ENCODE measurements at regions not wholly inside any gene's neighbourhood (a gene's known extent, or its start where the extent isn't known, plus 50 kb on each side); places are given as distances from the start of the nearest gene placed in this dataset.

- H3K9me3 ChIP-seq (ENCODE audit: control insufficient read depth, insufficient read depth, low read length) = no peaks in the 10 kb centered on the region
- 88% methylated on average over 4 of the region's 6 CpGs for WGBS (ENCODE audit: insufficient coverage)
Observed at GRCh38 chr6:165820934-165821333, 157.9 kb upstream of the PDE10A start.

GRCh38 chr6:165820407-165820806 lies 157.4 kb upstream of the PDE10A start:
- Histone ChIP-seq H3K9me3 (ENCODE audit: control insufficient read depth, insufficient read depth, low read length) (no peaks in the 10 kb centered on the region), H3K27me3 (ENCODE audit: control insufficient read depth, insufficient read depth, low read length) (peaks cover 17% of the 10 kb centered on the region), H3K4me3 (ENCODE audit: low read depth, low read length) (no peak overlapping the region), H3K36me3 (ENCODE audit: control insufficient read depth, insufficient read depth, low read length) (no peaks in the 10 kb centered on the region), H3K27ac (ENCODE audit: low read depth, low read length) (no peak overlapping the region), H3K4me1 (ENCODE audit: control insufficient read depth, insufficient read depth, low read length) (peaks cover 8% of the 10 kb centered on the region)
- no peak for DNase-seq (ENCODE audit: low read depth in 4 of 6, low spot score in 6 of 6)
- WGBS (ENCODE audit: insufficient coverage) = 61% methylated on average over 3 of the region's 4 CpGs

More at GRCh38 chr6:165820934-165821333, 157.9 kb upstream of the PDE10A start:
- Histone ChIP-seq H3K27ac (ENCODE audit: low read depth, low read length) (no peak overlapping the region), H3K4me1 (ENCODE audit: control insufficient read depth, insufficient read depth, low read length) (peaks cover 8% of the 10 kb centered on the region), H3K36me3 (ENCODE audit: control insufficient read depth, insufficient read depth, low read length) (no peaks in the 10 kb centered on the region), H3K27me3 (ENCODE audit: control insufficient read depth, insufficient read depth, low read length) (peaks cover 17% of the 10 kb centered on the region), H3K4me3 (ENCODE audit: low read depth, low read length) (no peak overlapping the region)
- no peak for DNase-seq (ENCODE audit: low read depth in 4 of 6, low spot score in 6 of 6)

- 13% methylated on average over 20 of the region's 21 CpGs for WGBS (ENCODE audit: insufficient coverage)
- DNase-seq (ENCODE audit: low read depth in 4 of 6, low spot score in 6 of 6) = peak in 2 of 6 donors; percentile 31 to 38
Observed at GRCh38 chr6:165819394-165819793, 156.4 kb upstream of the PDE10A start.

DNA sequence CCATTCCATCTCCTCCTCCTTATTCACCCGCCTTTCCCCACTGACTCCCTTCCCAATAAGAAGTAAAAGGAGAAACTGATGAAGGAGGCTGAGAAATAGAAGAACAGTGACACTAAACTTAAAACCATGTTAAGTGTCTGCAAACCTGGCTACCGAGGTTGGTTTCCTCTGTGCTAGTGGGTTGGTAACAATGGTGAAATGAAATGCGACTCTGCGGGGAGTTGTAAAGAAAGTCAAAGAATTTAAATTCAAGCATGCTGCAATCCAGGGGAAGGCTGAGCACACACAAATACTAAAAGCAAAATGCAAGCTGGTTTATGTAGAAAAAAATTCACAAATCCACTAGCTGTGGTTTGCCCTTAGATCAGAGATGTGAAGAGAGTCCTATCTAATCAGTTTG lies 155.2 kb upstream of the PDE10A start:
- no peak overlapping the region for H3K4me3 ChIP-seq (ENCODE audit: low read depth, low read length)
- H3K27me3 ChIP-seq (ENCODE audit: control insufficient read depth, insufficient read depth, low read length) = peaks cover 17% of the 10 kb centered on the region
- no peaks in the 10 kb centered on the region for H3K36me3 ChIP-seq (ENCODE audit: control insufficient read depth, insufficient read depth, low read length)
- no peaks in the 10 kb centered on the region for H3K9me3 ChIP-seq (ENCODE audit: control insufficient read depth, insufficient read depth, low read length)
- H3K27ac ChIP-seq (ENCODE audit: low read depth, low read length) = no peak overlapping the region
- no peak for DNase-seq (ENCODE audit: low read depth in 4 of 6, low spot score in 6 of 6)
- peaks cover 8% of the 10 kb centered on the region for H3K4me1 ChIP-seq (ENCODE audit: control insufficient read depth, insufficient read depth, low read length)
- no CpG with 5 or more reads among the region's 4 CpGs for WGBS (ENCODE audit: insufficient coverage)

More at GRCh38 chr6:165819394-165819793, 156.4 kb upstream of the PDE10A start:
- Histone ChIP-seq H3K4me3 (ENCODE audit: low read depth, low read length) (no peak overlapping the region), H3K4me1 (ENCODE audit: control insufficient read depth, insufficient read depth, low read length) (peaks cover 8% of the 10 kb centered on the region), H3K27me3 (ENCODE audit: control insufficient read depth, insufficient read depth, low read length) (peaks cover 17% of the 10 kb centered on the region), H3K36me3 (ENCODE audit: control insufficient read depth, insufficient read depth, low read length) (no peaks in the 10 kb centered on the region), H3K9me3 (ENCODE audit: control insufficient read depth, insufficient read depth, low read length) (no peaks in the 10 kb centered on the region), H3K27ac (ENCODE audit: low read depth, low read length) (no peak overlapping the region)

- no peaks in the 10 kb centered on the region for H3K36me3 ChIP-seq (ENCODE audit: control insufficient read depth, insufficient read depth, low read length)
- 75% methylated on average over 5 of the region's 7 CpGs for WGBS (ENCODE audit: insufficient coverage)
- no peak for DNase-seq (ENCODE audit: low read depth in 4 of 6, low spot score in 6 of 6)
- no peaks in the 10 kb centered on the region for H3K9me3 ChIP-seq (ENCODE audit: control insufficient read depth, insufficient read depth, low read length)
- H3K27me3 ChIP-seq (ENCODE audit: control insufficient read depth, insufficient read depth, low read length) = peaks cover 17% of the 10 kb centered on the region
- peaks cover 8% of the 10 kb centered on the region for H3K4me1 ChIP-seq (ENCODE audit: control insufficient read depth, insufficient read depth, low read length)
- no peak overlapping the region for H3K27ac ChIP-seq (ENCODE audit: low read depth, low read length)
- H3K4me3 ChIP-seq (ENCODE audit: low read depth, low read length) = no peak overlapping the region
Observed at GRCh38 chr6:165817771-165818170, 154.7 kb upstream of the PDE10A start.

- no CpG with 5 or more reads among the region's 3 CpGs for whole genome bisulfite sequencing (ENCODE audit: insufficient coverage)
- DNase-seq (ENCODE audit: low read depth in 4 of 6, low spot score in 6 of 6) = no peak
Observed at GRCh38 chr6:165817148-165817547, 154.1 kb upstream of the PDE10A start.

DNA sequence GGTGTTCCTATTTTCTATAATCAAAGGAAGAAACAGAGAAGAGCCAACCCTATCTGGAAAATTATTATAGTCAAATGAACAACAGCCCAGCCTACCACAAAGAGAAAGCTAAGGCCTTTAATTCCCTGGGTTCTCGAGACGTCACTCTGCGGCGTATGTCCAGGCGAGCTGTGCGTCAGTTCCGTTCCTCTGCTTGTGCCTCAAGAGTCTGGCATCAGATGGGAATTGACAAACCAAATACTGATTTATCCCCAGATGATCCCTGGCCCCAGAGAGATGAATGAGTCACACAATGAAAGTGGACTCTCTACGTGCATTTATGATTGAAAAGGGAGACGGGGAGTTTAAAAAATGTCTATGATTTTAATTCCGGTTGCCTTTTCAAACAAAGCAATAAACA lies 151.6 kb upstream of the PDE10A start:
- no peaks in the 10 kb centered on the region for H3K9me3 ChIP-seq (ENCODE audit: control insufficient read depth, insufficient read depth, low read length)
- no peak overlapping the region for H3K27ac ChIP-seq (ENCODE audit: low read depth, low read length)
- no peak for DNase-seq (ENCODE audit: low read depth in 4 of 6, low spot score in 6 of 6)
- peaks cover 8% of the 10 kb centered on the region for H3K4me1 ChIP-seq (ENCODE audit: control insufficient read depth, insufficient read depth, low read length)
- H3K36me3 ChIP-seq (ENCODE audit: control insufficient read depth, insufficient read depth, low read length) = no peaks in the 10 kb centered on the region
- over 99% methylated on average over 10 of the region's 10 CpGs for WGBS (ENCODE audit: insufficient coverage)
- H3K27me3 ChIP-seq (ENCODE audit: control insufficient read depth, insufficient read depth, low read length) = peaks cover 12% of the 10 kb centered on the region
- no peak overlapping the region for H3K4me3 ChIP-seq (ENCODE audit: low read depth, low read length)

More at GRCh38 chr6:165817148-165817547, 154.1 kb upstream of the PDE10A start:
- no peak overlapping the region for H3K27ac ChIP-seq (ENCODE audit: low read depth, low read length)
- H3K27me3 ChIP-seq (ENCODE audit: control insufficient read depth, insufficient read depth, low read length) = peaks cover 17% of the 10 kb centered on the region
- no peak overlapping the region for H3K4me3 ChIP-seq (ENCODE audit: low read depth, low read length)
- H3K9me3 ChIP-seq (ENCODE audit: control insufficient read depth, insufficient read depth, low read length) = no peaks in the 10 kb centered on the region
- no peaks in the 10 kb centered on the region for H3K36me3 ChIP-seq (ENCODE audit: control insufficient read depth, insufficient read depth, low read length)
- H3K4me1 ChIP-seq (ENCODE audit: control insufficient read depth, insufficient read depth, low read length) = peaks cover 8% of the 10 kb centered on the region

GRCh38 chr6:165811512-165811911 lies 148.5 kb upstream of the PDE10A start:
- Histone ChIP-seq H3K27ac (ENCODE audit: low read depth, low read length) (no peak overlapping the region), H3K27me3 (ENCODE audit: control insufficient read depth, insufficient read depth, low read length) (no peaks in the 10 kb centered on the region), H3K4me1 (ENCODE audit: control insufficient read depth, insufficient read depth, low read length) (no peaks in the 10 kb centered on the region), H3K36me3 (ENCODE audit: control insufficient read depth, insufficient read depth, low read length) (no peaks in the 10 kb centered on the region), H3K9me3 (ENCODE audit: control insufficient read depth, insufficient read depth, low read length) (no peaks in the 10 kb centered on the region), H3K4me3 (ENCODE audit: low read depth, low read length) (no peak overlapping the region)
- 94% methylated on average over 3 of the region's 7 CpGs for WGBS (ENCODE audit: insufficient coverage)
- DNase-seq (ENCODE audit: low read depth in 4 of 6, low spot score in 6 of 6) = no peak

DNA sequence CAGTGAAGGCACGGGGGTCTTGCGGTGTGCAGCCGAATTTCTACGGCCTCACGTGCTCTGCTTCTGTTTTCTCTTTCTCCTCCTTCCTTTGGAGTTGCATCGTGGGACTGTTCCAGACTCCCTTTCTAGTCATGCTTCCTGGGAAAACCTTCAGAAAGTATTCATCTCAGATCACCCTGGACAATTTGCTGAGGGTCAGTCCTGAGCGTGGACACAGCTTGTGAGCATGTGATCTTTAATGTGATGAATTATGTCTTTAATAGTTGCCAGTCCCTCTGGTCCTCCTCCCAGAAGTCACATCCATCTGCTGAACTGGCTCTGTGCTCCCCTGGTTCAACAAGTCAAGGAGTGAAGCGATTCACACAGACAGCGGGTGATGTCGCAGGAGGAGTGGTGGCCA lies 145.0 kb upstream of the PDE10A start:
- no peaks in the 10 kb centered on the region for H3K36me3 ChIP-seq (ENCODE audit: control insufficient read depth, insufficient read depth, low read length)
- H3K27ac ChIP-seq (ENCODE audit: low read depth, low read length) = no peak overlapping the region
- H3K4me3 ChIP-seq (ENCODE audit: low read depth, low read length) = no peak overlapping the region
- H3K4me1 ChIP-seq (ENCODE audit: control insufficient read depth, insufficient read depth, low read length) = peaks cover 10% of the 10 kb centered on the region
- DNase-seq (ENCODE audit: low read depth in 4 of 6, low spot score in 6 of 6) = no peak
- 83% methylated on average over 8 of the region's 10 CpGs for WGBS (ENCODE audit: insufficient coverage)
- H3K9me3 ChIP-seq (ENCODE audit: control insufficient read depth, insufficient read depth, low read length) = no peaks in the 10 kb centered on the region
- H3K27me3 ChIP-seq (ENCODE audit: control insufficient read depth, insufficient read depth, low read length) = peaks cover 23% of the 10 kb centered on the region

GRCh38 chr6:165807249-165807960 lies 144.4 kb upstream of the PDE10A start:
- Histone ChIP-seq H3K9me3 (ENCODE audit: control insufficient read depth, insufficient read depth, low read length) (no peaks in the 10 kb centered on the region), H3K4me3 (ENCODE audit: low read depth, low read length) (no peak overlapping the region), H3K36me3 (ENCODE audit: control insufficient read depth, insufficient read depth, low read length) (no peaks in the 10 kb centered on the region), H3K27ac (ENCODE audit: low read depth, low read length) (no peak overlapping the region), H3K27me3 (ENCODE audit: control insufficient read depth, insufficient read depth, low read length) (peaks cover 23% of the 10 kb centered on the region), H3K4me1 (ENCODE audit: control insufficient read depth, insufficient read depth, low read length) (peaks cover 10% of the 10 kb centered on the region)
- WGBS (ENCODE audit: insufficient coverage) = no CpG with 5 or more reads among the region's 10 CpGs
- DNase-seq (ENCODE audit: low read depth in 4 of 6, low spot score in 6 of 6) = no peak

All from spinal cord (tissue), 9 donors.